ENCODE measurements at regions not wholly inside any gene's neighbourhood (a gene's known extent, or its start where the extent isn't known, plus 50 kb on each side); places are given as distances from the start of the nearest gene placed in this dataset.

DNA sequence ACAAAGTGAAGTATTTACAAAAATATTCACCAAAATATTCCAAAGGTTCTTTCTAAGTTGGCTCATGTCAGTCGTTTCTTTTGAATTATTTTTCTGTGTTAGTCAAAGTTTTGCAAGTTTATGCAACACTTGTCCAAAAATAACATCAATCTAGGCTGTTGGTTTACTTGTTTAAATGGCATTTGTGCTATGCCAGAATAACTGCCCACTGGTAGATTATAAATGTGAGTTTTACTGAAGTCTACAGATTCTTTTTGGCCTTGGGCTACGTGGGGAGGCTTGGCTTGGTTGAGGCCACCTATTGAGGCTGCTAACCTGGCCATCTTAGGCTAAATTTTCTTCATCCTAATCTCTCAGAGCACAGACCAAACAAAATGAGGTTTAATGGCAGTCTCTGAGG is 1091.9 kb upstream of the RAG2 start:
- DNase-seq, result no peak
- no peak overlapping the region for H3K9ac ChIP-seq (ENCODE audit: low read length)
- H3K79me2 ChIP-seq (ENCODE audit: low read length), result no peaks in the 10 kb centered on the region
- peaks cover 28% of the 10 kb centered on the region for H3K9me3 ChIP-seq (ENCODE audit: low read length)
- H3K4me1 ChIP-seq (ENCODE audit: low read length), result no peaks in the 10 kb centered on the region
- H3K4me2 ChIP-seq (ENCODE audit: low read depth, low read length, poor library complexity, severe bottlenecking), result no peak overlapping the region
- H3K27me3 ChIP-seq (ENCODE audit: low read length), result no peaks in the 10 kb centered on the region
- no peak overlapping the region for H3K27ac ChIP-seq (ENCODE audit: low read length)
- H3K9me2 ChIP-seq (replicated peaks; ENCODE audit: insufficient read depth, low read length), result no peaks in the 10 kb centered on the region
- H3K4me3 ChIP-seq (ENCODE audit: low read length), result no peak overlapping the region
- H3K36me3 ChIP-seq (ENCODE audit: insufficient read depth, low read length), result no peaks in the 10 kb centered on the region
- H4K20me1 ChIP-seq (ENCODE audit: insufficient read depth, low read depth, low read length), result no peaks in the 10 kb centered on the region
- no peak overlapping the region for H2AFZ ChIP-seq (ENCODE audit: low read length)

DNA sequence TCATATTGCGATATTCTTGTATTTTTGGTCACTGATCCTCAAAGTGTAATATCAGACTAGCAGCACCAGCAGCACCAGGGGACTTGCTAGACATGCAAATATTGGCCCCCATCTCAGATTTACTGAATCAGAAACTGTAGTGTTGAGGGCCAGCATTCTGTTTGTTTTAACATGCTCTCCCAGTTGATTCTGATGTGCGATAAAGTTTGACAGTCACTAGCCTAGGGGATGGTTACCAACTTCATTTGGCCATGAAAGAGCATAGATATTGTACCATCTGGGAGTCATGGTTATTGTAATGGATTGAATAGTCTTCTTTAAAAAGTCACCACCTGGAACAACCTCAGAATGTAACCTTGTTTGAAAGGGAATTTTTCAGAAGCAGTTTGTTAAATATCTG is 1090.4 kb upstream of the RAG2 start:
- Histone ChIP-seq H3K4me1 (ENCODE audit: low read length) (no peaks in the 10 kb centered on the region), H2AFZ (ENCODE audit: low read length) (no peak overlapping the region), H3K27ac (ENCODE audit: low read length) (no peak overlapping the region), H3K9ac (ENCODE audit: low read length) (no peak overlapping the region), H3K4me3 (ENCODE audit: low read length) (no peak overlapping the region), H3K36me3 (ENCODE audit: insufficient read depth, low read length) (no peaks in the 10 kb centered on the region), H3K79me2 (ENCODE audit: low read length) (no peaks in the 10 kb centered on the region), H3K9me3 (ENCODE audit: low read length) (peaks cover 30% of the 10 kb centered on the region), H3K4me2 (ENCODE audit: low read depth, low read length, poor library complexity, severe bottlenecking) (no peak overlapping the region), H3K9me2 (replicated peaks; ENCODE audit: insufficient read depth, low read length) (no peaks in the 10 kb centered on the region), H4K20me1 (ENCODE audit: insufficient read depth, low read depth, low read length) (no peaks in the 10 kb centered on the region), H3K27me3 (ENCODE audit: low read length) (no peaks in the 10 kb centered on the region)
- no peak for DNase-seq

DNA sequence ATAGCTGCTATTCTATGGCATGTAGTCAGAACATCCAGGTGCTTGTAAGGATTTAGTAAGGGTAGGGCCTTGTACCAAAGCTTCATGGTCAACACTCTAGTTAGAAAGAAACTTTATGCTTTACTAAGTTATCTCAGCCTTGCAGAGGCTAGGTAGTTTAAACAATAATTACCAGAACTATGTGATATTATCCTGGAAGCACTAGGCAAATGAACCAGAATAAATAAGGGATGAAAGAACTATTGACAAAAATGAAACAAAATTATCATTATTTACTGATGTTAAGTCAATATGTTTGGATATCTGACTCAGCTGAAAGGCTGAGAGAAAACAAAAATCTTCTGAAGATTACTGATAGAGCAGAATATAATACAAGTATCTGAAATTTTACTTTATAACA is 1089.1 kb upstream of the RAG2 start:
- Histone ChIP-seq H3K9me2 (replicated peaks; ENCODE audit: insufficient read depth, low read length) (no peaks in the 10 kb centered on the region), H2AFZ (ENCODE audit: low read length) (no peak overlapping the region), H3K79me2 (ENCODE audit: low read length) (no peaks in the 10 kb centered on the region), H3K4me2 (ENCODE audit: low read depth, low read length, poor library complexity, severe bottlenecking) (no peak overlapping the region), H3K9me3 (ENCODE audit: low read length) (peaks cover 32% of the 10 kb centered on the region), H3K4me3 (ENCODE audit: low read length) (no peak overlapping the region), H3K4me1 (ENCODE audit: low read length) (no peaks in the 10 kb centered on the region), H4K20me1 (ENCODE audit: insufficient read depth, low read depth, low read length) (no peaks in the 10 kb centered on the region), H3K36me3 (ENCODE audit: insufficient read depth, low read length) (no peaks in the 10 kb centered on the region), H3K9ac (ENCODE audit: low read length) (no peak overlapping the region), H3K27ac (ENCODE audit: low read length) (no peak overlapping the region), H3K27me3 (ENCODE audit: low read length) (no peaks in the 10 kb centered on the region)
- no peak for DNase-seq

DNA sequence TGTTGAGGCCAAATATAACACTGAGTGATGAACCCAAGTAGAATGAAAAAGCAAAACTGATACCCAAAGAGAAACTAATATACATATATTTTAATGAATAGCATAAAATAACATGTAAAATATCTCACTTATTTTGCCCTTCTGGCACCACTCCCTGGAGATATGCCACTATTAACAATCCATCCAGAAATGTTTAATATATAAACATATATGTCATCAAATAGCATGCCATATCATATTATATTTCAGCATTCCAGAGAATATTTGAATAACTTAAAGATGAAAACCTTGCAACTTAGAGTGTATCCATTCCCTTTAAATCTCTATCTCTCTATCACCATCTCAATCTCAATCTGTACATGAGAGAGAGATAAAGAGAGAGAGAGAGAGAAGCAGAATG is 1073.3 kb upstream of the RAG2 start:
- H3K9ac ChIP-seq (ENCODE audit: low read length), result no peak overlapping the region
- no peak overlapping the region for H3K27ac ChIP-seq (ENCODE audit: low read length)
- H3K27me3 ChIP-seq (ENCODE audit: low read length), result no peaks in the 10 kb centered on the region
- H3K36me3 ChIP-seq (ENCODE audit: insufficient read depth, low read length), result no peaks in the 10 kb centered on the region
- no peaks in the 10 kb centered on the region for H4K20me1 ChIP-seq (ENCODE audit: insufficient read depth, low read depth, low read length)
- no peaks in the 10 kb centered on the region for H3K9me2 ChIP-seq (replicated peaks; ENCODE audit: insufficient read depth, low read length)
- no peak for DNase-seq
- H2AFZ ChIP-seq (ENCODE audit: low read length), result no peak overlapping the region
- H3K79me2 ChIP-seq (ENCODE audit: low read length), result no peaks in the 10 kb centered on the region
- H3K9me3 ChIP-seq (ENCODE audit: low read length), result peaks cover 38% of the 10 kb centered on the region
- H3K4me2 ChIP-seq (ENCODE audit: low read depth, low read length, poor library complexity, severe bottlenecking), result no peak overlapping the region
- H3K4me1 ChIP-seq (ENCODE audit: low read length), result no peaks in the 10 kb centered on the region
- no peak overlapping the region for H3K4me3 ChIP-seq (ENCODE audit: low read length)

DNA sequence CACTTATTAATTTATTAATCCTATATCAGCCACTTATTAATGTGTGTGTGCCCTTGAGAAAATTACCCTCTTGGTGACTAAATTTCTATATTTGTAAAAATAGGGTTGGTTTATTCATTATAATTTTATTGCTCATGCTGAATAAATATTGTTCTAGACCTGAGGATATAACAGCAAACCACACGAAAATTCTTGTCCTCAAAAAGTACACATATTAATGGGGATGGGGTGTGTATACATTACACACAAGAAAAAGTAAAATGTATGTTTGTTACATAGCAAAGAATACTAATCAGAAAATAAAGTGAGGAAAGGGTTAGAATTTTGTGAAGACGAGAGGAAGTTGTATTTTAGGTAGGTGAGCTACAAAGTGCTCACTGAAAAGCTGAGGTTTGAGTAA is 1068.9 kb upstream of the RAG2 start:
- DNase-seq, result no peak
- Histone ChIP-seq H3K4me1 (ENCODE audit: low read length) (no peaks in the 10 kb centered on the region), H3K4me2 (ENCODE audit: low read depth, low read length, poor library complexity, severe bottlenecking) (no peak overlapping the region), H3K27me3 (ENCODE audit: low read length) (no peaks in the 10 kb centered on the region), H3K79me2 (ENCODE audit: low read length) (no peaks in the 10 kb centered on the region), H3K4me3 (ENCODE audit: low read length) (no peak overlapping the region), H4K20me1 (ENCODE audit: insufficient read depth, low read depth, low read length) (no peaks in the 10 kb centered on the region), H3K36me3 (ENCODE audit: insufficient read depth, low read length) (no peaks in the 10 kb centered on the region), H2AFZ (ENCODE audit: low read length) (no peak overlapping the region), H3K9me2 (replicated peaks; ENCODE audit: insufficient read depth, low read length) (no peaks in the 10 kb centered on the region), H3K27ac (ENCODE audit: low read length) (no peak overlapping the region), H3K9me3 (ENCODE audit: low read length) (peaks cover 31% of the 10 kb centered on the region), H3K9ac (ENCODE audit: low read length) (no peak overlapping the region)

DNA sequence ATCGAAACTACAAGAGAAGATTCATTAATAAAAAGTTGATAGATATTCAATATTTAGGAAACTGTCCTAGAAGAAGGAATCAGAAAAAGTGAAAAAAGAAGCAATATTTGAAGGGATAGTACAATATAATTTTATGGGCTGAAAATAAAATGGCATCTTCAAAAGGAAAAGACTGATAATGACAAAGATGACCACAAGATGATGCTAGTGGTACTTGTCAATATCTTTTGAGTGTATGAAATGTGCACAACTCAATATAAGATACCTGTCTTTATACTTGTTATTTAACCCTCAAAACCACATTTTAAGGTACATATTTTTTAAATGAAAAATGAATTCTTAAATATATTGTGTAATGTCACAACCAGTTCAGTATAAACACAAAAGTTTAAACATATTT is 1059.6 kb upstream of the RAG2 start:
- DNase-seq, result no peak
- H3K9me3 ChIP-seq (ENCODE audit: low read length), result peaks cover 14% of the 10 kb centered on the region; the same call in 1 of the 2 replicates
- no peaks in the 10 kb centered on the region for H3K4me1 ChIP-seq (ENCODE audit: low read length)
- H3K9me2 ChIP-seq (replicated peaks; ENCODE audit: insufficient read depth, low read length), result no peaks in the 10 kb centered on the region
- no peak overlapping the region for H3K4me2 ChIP-seq (ENCODE audit: low read depth, low read length, poor library complexity, severe bottlenecking)
- H2AFZ ChIP-seq (ENCODE audit: low read length), result no peak overlapping the region
- no peak overlapping the region for H3K9ac ChIP-seq (ENCODE audit: low read length)
- H3K27ac ChIP-seq (ENCODE audit: low read length), result no peak overlapping the region
- no peaks in the 10 kb centered on the region for H4K20me1 ChIP-seq (ENCODE audit: insufficient read depth, low read depth, low read length)
- no peak overlapping the region for H3K4me3 ChIP-seq (ENCODE audit: low read length)
- no peaks in the 10 kb centered on the region for H3K79me2 ChIP-seq (ENCODE audit: low read length)
- H3K36me3 ChIP-seq (ENCODE audit: insufficient read depth, low read length), result no peaks in the 10 kb centered on the region
- no peaks in the 10 kb centered on the region for H3K27me3 ChIP-seq (ENCODE audit: low read length)

DNA sequence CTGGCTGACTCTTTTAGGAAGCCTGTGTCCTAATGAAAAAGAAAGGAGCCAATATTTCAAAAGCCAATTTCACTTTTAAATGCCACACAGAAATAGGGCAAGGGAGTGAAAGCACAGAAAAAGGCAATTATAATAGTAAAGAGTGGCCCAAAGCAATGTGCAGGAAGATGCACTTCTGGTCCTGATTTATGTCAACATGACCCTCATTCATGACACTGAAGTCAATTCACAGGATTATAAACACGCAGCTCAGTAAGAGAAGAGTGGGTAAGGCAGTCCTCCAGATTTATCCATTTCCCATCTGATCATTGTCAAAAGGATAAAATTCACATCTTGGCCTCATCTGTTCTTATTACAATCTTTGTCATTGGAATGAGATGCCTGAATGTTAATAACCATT is 1049.7 kb upstream of the RAG2 start:
- H3K27ac ChIP-seq (ENCODE audit: low read length), result no peak overlapping the region
- no peaks in the 10 kb centered on the region for H3K36me3 ChIP-seq (ENCODE audit: insufficient read depth, low read length)
- DNase-seq, result no peak
- H3K27me3 ChIP-seq (ENCODE audit: low read length), result no peaks in the 10 kb centered on the region
- no peak overlapping the region for H2AFZ ChIP-seq (ENCODE audit: low read length)
- peaks cover 41% of the 10 kb centered on the region for H3K9me3 ChIP-seq (ENCODE audit: low read length)
- H3K79me2 ChIP-seq (ENCODE audit: low read length), result no peaks in the 10 kb centered on the region
- no peak overlapping the region for H3K4me3 ChIP-seq (ENCODE audit: low read length)
- H3K9me2 ChIP-seq (replicated peaks; ENCODE audit: insufficient read depth, low read length), result no peaks in the 10 kb centered on the region
- H4K20me1 ChIP-seq (ENCODE audit: insufficient read depth, low read depth, low read length), result no peaks in the 10 kb centered on the region
- H3K4me2 ChIP-seq (ENCODE audit: low read depth, low read length, poor library complexity, severe bottlenecking), result no peak overlapping the region
- H3K9ac ChIP-seq (ENCODE audit: low read length), result no peak overlapping the region
- H3K4me1 ChIP-seq (ENCODE audit: low read length), result no peaks in the 10 kb centered on the region

DNA sequence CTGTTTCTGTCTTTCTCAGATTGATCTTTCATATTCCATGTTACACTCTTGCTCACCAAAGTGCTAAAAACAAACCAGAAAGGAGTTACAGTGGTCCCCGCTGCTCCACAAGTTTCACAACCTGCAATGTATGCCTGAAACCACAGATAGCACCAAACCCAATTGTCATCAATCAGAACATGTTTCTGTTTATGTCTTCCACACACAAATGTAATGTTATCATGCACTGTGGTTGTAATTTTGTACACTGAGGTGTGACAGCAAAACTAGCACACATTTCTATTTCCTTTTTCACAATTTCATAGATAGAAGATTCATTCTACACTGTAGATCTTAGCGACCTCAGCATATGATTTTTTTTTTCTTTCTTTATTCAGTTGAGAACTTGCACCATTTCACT is 1045.9 kb upstream of the RAG2 start:
- Histone ChIP-seq H3K36me3 (ENCODE audit: insufficient read depth, low read length) (no peaks in the 10 kb centered on the region), H3K79me2 (ENCODE audit: low read length) (no peaks in the 10 kb centered on the region), H4K20me1 (ENCODE audit: insufficient read depth, low read depth, low read length) (no peaks in the 10 kb centered on the region), H2AFZ (ENCODE audit: low read length) (no peak overlapping the region), H3K4me1 (ENCODE audit: low read length) (no peaks in the 10 kb centered on the region), H3K9me2 (replicated peaks; ENCODE audit: insufficient read depth, low read length) (no peaks in the 10 kb centered on the region), H3K9ac (ENCODE audit: low read length) (no peak overlapping the region), H3K4me3 (ENCODE audit: low read length) (no peak overlapping the region), H3K27ac (ENCODE audit: low read length) (no peak overlapping the region), H3K9me3 (ENCODE audit: low read length) (peaks cover 29% of the 10 kb centered on the region), H3K27me3 (ENCODE audit: low read length) (no peaks in the 10 kb centered on the region), H3K4me2 (ENCODE audit: low read depth, low read length, poor library complexity, severe bottlenecking) (no peak overlapping the region)
- no peak for DNase-seq

DNA sequence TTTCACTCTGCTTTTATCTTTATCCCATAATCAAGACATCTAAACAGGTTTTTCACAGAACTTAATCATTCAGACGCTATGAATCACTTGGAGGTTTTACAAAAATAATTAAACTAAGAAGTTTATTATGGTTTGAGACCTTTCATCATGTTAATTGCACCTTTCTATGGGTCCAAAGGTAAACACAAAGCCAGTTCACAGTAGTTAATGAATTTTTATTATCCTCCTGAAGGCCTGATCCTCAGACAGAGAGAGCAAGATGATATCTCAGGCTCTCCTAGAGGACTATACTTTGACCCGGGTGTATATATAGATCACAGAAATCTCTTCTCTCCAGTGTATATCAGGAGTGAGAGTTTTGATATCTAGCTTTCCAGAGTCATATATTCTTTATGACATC is 1044.3 kb upstream of the RAG2 start:
- no peak for DNase-seq
- H3K4me1 ChIP-seq (ENCODE audit: low read length), result no peaks in the 10 kb centered on the region
- no peaks in the 10 kb centered on the region for H4K20me1 ChIP-seq (ENCODE audit: insufficient read depth, low read depth, low read length)
- H3K36me3 ChIP-seq (ENCODE audit: insufficient read depth, low read length), result no peaks in the 10 kb centered on the region
- no peak overlapping the region for H3K4me2 ChIP-seq (ENCODE audit: low read depth, low read length, poor library complexity, severe bottlenecking)
- no peak overlapping the region for H2AFZ ChIP-seq (ENCODE audit: low read length)
- no peaks in the 10 kb centered on the region for H3K79me2 ChIP-seq (ENCODE audit: low read length)
- no peak overlapping the region for H3K9ac ChIP-seq (ENCODE audit: low read length)
- no peak overlapping the region for H3K27ac ChIP-seq (ENCODE audit: low read length)
- H3K9me3 ChIP-seq (ENCODE audit: low read length), result peaks cover 31% of the 10 kb centered on the region
- H3K27me3 ChIP-seq (ENCODE audit: low read length), result no peaks in the 10 kb centered on the region
- H3K4me3 ChIP-seq (ENCODE audit: low read length), result no peak overlapping the region
- H3K9me2 ChIP-seq (replicated peaks; ENCODE audit: insufficient read depth, low read length), result no peaks in the 10 kb centered on the region
